Stimulated activated CD4-positive, alpha-beta T cell treated with anti-CD3 and anti-CD28 coated beads, Interleukin-15, amount 100 ng/mL, for 24 hours (primary cell): ENCODE measurements at regions not wholly inside any gene's neighbourhood (a gene's known extent, or its start where the extent isn't known, plus 50 kb on each side); places are given as distances from the start of the nearest gene placed in this dataset.
A peak's percentile ranks its signal among the peaks of the same experiment; 100 is the strongest.
"Not testable (repeated sequence)": the region's sequence is repeated elsewhere in the genome, so short reads cannot be mapped to it uniquely, and the experiment has no call there.

Experiments
- DNase-seq: peaks from one replicate; pipeline ENCODE4 v3.0.0-alpha.2; 2020

DNA sequence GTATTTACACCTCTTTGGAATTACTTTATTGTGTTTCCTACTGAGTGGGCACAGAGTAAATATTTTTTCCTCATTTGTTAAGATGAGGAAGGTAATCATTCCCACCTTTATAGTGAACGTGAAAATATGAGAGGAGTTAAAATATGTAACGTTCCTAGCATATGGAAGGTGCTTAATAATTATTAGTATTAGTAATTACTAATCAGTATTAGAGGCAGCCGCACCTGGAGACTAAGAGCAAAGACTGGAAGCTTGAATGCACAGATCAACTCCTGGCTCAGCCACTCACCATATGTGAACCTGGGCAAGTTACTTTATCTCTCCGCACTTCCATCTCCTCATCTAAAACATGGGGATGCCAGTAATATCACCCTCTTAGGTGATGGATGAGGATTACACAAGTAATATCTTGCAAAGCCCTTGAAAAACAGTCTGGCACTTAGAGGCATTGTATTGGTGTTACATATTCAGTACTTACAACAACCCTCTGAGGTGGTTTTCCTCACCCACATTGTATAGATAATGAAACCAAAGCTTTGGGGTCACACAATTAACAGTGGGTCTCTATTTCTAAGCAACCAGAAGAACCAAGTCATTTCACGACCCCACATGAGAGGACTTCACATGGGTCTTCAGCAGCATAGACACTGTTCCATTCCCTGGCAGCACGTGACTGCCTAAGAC lies 100.3 kb upstream of the KCTD1 start:
- no peak for DNase-seq

GRCh38 chr18:26646901-26647300 lies 98.5 kb upstream of the KCTD1 start:
- no peak for DNase-seq

DNA sequence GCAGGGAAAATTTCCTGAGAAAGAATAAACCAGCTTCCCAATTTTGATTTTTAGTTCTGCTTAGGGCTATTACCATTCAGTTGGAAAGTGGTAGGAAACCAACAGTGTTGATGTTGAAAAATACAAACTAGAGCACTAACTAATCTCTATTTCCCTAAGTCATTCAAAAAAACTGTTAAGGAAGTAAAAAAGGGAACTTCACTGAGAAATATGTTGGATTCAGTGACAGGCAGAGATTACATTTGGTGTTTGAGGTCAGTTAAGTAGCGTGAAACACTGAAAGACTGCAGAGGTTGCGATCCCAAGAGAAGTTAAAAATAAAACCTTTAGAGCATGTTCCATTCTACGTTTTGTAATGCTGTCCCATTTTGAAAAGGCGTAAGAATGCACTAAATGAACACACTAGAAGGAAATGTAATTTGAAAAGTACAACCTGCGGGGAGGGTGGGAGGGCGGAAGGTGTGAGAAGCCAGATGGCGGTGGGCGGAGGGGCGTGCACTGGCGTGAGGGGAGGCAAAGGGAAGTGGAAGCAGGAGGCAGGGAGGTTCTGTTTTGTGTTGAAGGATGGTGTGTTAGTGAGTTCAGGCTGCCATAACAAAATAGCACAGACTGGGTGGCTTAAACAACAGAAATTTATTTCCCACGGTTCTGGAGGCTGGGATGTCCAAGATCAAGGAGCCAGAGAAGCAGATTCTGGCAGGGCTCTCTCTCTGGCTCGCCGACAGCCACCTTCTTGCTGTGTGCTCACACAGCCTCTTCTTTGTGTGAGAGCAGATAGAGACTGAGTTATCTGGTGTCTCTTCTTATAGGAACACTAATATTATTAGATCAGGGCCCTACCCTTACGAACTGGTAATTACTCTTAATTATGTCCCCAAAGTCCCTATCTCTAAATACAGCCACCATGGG lies 94.3 kb upstream of the KCTD1 start:
- DNase-seq, result no peak

- DNase-seq, result no peak
Measured at GRCh38 chr18:26640541-26640940, 92.2 kb upstream of the KCTD1 start.

DNA sequence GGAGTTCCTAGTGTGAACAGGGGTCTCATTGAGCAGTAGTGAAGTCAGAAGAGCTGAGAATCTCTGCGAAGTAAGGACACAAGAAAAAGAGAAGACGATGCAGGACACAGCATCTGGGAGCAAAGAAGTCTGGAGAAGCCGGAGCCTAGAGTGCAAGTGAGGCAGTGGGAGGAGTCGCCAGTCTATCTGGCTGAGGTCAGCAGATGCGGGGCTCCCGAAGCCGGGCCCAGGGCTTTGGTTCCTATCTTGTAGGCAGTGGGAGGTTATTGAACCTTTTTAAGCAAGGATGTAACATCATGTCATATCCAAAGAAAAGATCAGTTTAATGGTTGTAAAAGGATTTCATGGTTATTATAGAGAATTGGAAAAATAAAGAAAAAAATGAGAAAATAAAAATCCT lies 90.8 kb upstream of the KCTD1 start:
- DNase-seq, result no peak

DNA sequence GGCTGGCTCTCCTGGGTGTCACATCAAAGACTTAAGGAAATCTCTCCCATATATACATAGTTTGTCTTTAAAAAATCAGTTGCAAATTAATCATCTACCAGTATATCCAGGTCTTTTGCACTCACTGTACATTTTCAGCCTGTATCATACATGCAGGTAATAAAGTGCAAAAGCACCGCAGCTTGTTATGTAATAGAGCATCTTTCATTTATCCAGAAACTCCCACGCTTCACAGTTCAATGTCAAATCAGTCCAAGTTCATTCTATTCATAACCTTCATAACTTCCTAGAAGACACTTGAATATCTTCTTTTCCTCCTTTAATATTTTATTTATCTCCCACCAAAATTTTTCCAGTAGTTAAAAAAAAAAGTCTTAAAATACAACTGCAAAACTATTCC lies 89.6 kb upstream of the KCTD1 start:
- DNase-seq, result no peak

DNA sequence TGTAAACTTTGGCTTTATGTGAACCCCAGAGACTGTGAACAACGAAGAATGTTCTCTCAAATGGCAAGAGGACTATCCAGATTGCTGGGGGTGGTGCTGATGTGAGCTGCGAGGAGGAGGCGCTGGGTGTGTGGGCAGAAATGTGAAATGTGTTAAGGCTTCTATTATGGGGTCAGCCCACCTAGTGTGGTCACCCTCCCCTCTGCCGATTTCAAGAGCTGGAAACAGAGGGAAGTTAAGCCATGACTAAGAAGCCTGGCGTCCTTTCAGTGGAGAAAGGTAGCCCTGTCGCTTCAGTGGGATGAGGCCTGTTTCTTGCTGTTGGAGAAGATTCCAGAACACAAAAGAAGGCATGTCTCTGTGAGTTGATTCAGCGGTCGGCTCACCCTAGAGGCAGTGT lies 89.0 kb upstream of the KCTD1 start:
- DNase-seq, result no peak

- no peak for DNase-seq
Measured at GRCh38 chr18:26635466-26635865, 87.1 kb upstream of the KCTD1 start.

DNA sequence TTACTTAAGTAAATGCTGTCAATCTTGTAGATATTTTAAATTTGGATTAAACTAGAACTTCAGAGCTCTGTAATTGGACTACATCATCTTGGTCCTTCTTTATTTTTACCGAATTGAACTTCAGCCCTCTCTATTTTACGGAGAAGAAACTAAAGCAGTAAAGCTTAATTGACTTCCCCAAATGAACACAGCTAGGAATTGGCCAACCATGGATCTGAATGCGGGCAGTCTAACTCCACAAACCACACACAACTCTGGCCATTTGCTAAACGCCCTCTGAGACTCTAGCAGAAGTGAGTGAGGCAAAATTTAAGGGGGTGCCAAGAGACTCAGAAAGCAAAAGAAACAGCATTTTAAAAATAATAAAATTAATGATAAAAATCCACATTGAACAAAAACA lies 86.3 kb upstream of the KCTD1 start:
- DNase-seq, result no peak

- no peak for DNase-seq
Measured at GRCh38 chr18:26631135-26631534, 82.8 kb upstream of the KCTD1 start.

GRCh38 chr18:26630596-26630995 lies 82.2 kb upstream of the KCTD1 start:
- no peak for DNase-seq

- no peak for DNase-seq
Measured at GRCh38 chr18:26628017-26628416, 79.7 kb upstream of the KCTD1 start.

- DNase-seq, result no peak
Measured at GRCh38 chr18:26624443-26624842, 76.1 kb upstream of the KCTD1 start.

- DNase-seq, result not testable (repeated sequence)
Measured at GRCh38 chr18:26623314-26623713, 75.0 kb upstream of the KCTD1 start.

DNA sequence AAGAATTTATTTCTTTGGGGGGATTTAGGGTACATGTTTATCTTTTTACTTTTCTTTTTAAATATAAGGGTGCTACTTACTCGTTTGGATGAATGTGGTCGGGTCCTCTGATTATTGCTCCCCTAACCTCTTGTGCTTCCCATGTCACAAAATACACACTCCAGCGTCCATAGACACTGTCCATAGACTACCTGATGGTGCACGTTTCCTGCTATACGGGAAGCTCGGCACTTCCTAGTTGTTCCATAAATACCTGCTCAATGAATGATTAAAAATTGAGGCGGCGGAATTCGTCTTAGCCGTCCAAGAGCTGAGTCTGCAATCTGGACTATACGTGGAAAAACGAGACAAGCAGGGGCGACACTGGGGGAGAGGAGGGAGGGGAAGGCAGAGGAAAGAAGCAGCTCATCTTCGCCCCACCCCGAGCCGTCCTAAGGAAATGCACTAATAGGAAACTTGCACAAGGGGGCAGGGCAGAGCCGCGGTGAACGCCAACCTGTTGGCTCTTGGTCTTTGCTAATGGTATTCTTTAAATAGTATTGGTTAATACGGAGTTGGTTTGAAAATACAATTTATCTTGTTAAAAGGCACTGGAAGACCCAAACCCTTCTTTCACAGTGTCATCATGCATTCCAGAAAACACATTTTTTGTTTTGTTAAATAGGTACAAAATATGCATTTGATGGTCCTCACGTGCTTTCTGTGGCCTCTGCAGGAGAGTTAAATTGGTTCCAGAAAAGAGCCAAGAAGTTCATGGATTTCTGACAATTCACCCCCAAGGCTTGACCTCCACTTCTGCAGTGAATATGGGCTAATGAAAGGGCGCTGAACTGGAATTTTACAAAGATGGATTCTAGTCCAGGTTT lies 73.0 kb upstream of the KCTD1 start:
- peak; percentile 48 for DNase-seq

- no peak for DNase-seq
Measured at GRCh38 chr18:26619350-26619749, 71.0 kb upstream of the KCTD1 start.

DNA sequence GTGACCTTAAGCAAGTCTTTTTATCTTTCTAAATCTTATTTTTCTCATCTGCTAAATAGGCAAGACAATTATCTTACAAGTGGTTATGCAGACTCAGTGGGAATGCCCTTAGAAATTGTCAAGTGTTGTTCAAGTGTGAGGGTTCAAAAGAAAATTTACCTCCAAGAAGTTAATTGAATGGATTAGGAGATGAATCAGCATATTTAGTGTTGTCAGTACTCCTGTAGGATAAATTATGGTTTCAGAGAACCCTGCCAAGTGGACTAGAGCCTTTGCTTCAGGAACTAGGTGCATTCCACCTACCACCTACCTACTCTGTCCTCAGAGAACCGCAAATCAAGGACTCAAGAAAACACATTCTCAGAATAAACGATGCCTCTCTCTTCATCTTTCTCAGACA lies 69.8 kb upstream of the KCTD1 start:
- no peak for DNase-seq

DNA sequence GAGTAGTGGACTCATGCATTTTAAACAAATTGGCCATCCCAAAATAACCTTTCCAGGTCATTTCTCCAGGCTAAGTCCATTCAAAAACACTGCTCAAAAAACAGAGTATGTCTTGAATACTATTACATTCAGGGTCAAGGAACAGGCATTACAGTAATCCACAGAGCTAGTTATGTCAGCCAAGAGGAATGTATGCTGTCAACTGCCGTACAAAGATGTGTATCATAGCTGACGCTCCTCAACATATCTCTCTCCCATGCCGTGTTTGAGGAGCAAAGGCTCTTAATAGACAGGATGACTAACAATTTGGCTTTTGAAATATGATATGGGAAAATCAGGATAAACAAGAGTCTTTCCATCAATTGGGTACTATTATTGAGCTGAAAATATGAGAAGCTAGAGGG lies 68.8 kb upstream of the KCTD1 start:
- DNase-seq, result no peak

DNA sequence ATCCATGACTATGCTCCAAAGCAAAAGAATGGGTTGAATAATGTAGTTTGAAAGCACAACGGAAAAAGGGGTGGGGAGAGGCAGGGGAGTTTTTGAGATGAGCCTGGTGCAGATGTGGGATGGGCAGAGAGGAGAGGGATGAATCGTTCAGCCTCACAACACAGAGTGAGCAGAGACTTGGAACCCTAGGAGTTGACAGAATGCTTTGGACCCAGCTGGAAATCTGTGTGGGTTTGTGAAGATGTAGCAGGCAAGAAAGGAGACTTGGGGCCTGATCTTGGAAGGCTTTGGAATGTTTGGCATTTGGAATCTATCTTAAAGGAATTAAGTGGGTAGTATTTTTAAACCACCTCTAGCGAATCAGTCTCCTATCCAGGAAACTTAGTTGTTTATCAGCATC lies 66.0 kb upstream of the KCTD1 start:
- no peak for DNase-seq
